Astrocyte (in vitro differentiated cells and primary cell): ENCODE measurements at regions not wholly inside any gene's neighbourhood (a gene's known extent, or its start where the extent isn't known, plus 50 kb on each side); places are given as distances from the start of the nearest gene placed in this dataset.

Experiments used
- DNase-seq: peaks from one replicate; pipeline ENCODE4 v3.0.0-alpha.2; 2010; ENCODE audit warnings: low read depth
- FAIRE-seq: peaks from 2 replicates; lab custom pipeline; 2011; peaks lifted over from hg19 to GRCh38; lab: Jason Lieb, UNC
- H2AFZ ChIP-seq: 2 replicates; pipeline ENCODE4 v1.6.0; 2012; ENCODE audit warnings: low read depth, low read length, inconsistent platforms
- H3K27ac ChIP-seq: 2 replicates; pipeline ENCODE4 v1.5.1; 2011; ENCODE audit warnings: low read depth, low read length, inconsistent platforms
- H3K27me3 ChIP-seq: 2 replicates; pipeline ENCODE4 v1.6.0; 2011; ENCODE audit warnings: low read length, inconsistent platforms; ENCODE audit not compliant: insufficient read depth
- H3K36me3 ChIP-seq: 2 replicates; pipeline ENCODE4 v1.5.1; 2011; ENCODE audit warnings: low read length, inconsistent platforms; ENCODE audit not compliant: insufficient read depth
- H3K4me1 ChIP-seq: 2 replicates; pipeline ENCODE4 v1.5.1; 2011; ENCODE audit warnings: low read length, inconsistent platforms; ENCODE audit not compliant: insufficient read depth
- H3K4me2 ChIP-seq: 2 replicates; pipeline ENCODE4 v1.6.0; 2012; ENCODE audit warnings: low read length, inconsistent platforms
- H3K4me3 ChIP-seq: 2 replicates; pipeline ENCODE4 v1.5.1; 2011; ENCODE audit warnings: low read depth, mild to moderate bottlenecking, low read length, inconsistent platforms; ENCODE audit not compliant: insufficient read depth
- H3K79me2 ChIP-seq: 2 replicates; pipeline ENCODE4 v1.6.0; 2012; ENCODE audit warnings: mild to moderate bottlenecking, low read length, inconsistent platforms; ENCODE audit not compliant: insufficient read depth
- H3K9ac ChIP-seq: 2 replicates; pipeline ENCODE4 v1.6.0; 2012; ENCODE audit warnings: mild to moderate bottlenecking, low read length, inconsistent platforms
- H3K9me3 ChIP-seq: 2 replicates; pipeline ENCODE4 v1.5.1; 2012; ENCODE audit warnings: low read depth, mild to moderate bottlenecking, low read length, inconsistent platforms; ENCODE audit not compliant: insufficient read depth
- H4K20me1 ChIP-seq: 2 replicates; pipeline ENCODE4 v1.6.0; 2012; ENCODE audit warnings: low read length, inconsistent platforms; ENCODE audit not compliant: insufficient read depth
- H3K27ac Mint-ChIP-seq: one replicate; pipeline ENCODE4 v1.8.0; 2021; ENCODE audit warnings: mild to moderate bottlenecking, mixed read lengths; ENCODE audit not compliant: unreplicated experiment
- H3K27me3 Mint-ChIP-seq: one replicate; pipeline ENCODE4 v1.8.0; 2021; ENCODE audit warnings: low read depth, mixed read lengths; ENCODE audit not compliant: unreplicated experiment
- H3K36me3 Mint-ChIP-seq: one replicate; pipeline ENCODE4 v1.8.0; 2021; ENCODE audit warnings: low read depth, mixed read lengths; ENCODE audit not compliant: unreplicated experiment
- H3K4me1 Mint-ChIP-seq: one replicate; pipeline ENCODE4 v1.8.0; 2021; ENCODE audit warnings: low read depth, mixed read lengths; ENCODE audit not compliant: unreplicated experiment
- H3K4me3 Mint-ChIP-seq: one replicate; pipeline ENCODE4 v1.8.0; 2021; ENCODE audit warnings: mild to moderate bottlenecking, moderate library complexity, mixed read lengths; ENCODE audit not compliant: unreplicated experiment
- H3K9me3 Mint-ChIP-seq: one replicate; pipeline ENCODE4 v1.8.0; 2021; ENCODE audit warnings: mild to moderate bottlenecking, mixed read lengths; ENCODE audit not compliant: unreplicated experiment
- CTCF ChIP-seq: IDR thresholded peaks from 2 replicates; pipeline ENCODE4 v1.5.1; 2011; ENCODE audit warnings: low read depth, mild to moderate bottlenecking, inconsistent platforms, low read length, moderate library complexity; ENCODE audit not compliant: insufficient read depth
- EZH2 ChIP-seq: IDR thresholded peaks from 2 replicates; pipeline ENCODE4 v1.6.1; 2012; ENCODE audit warnings: mild to moderate bottlenecking, low read length, inconsistent platforms; ENCODE audit not compliant: insufficient read depth

DNA sequence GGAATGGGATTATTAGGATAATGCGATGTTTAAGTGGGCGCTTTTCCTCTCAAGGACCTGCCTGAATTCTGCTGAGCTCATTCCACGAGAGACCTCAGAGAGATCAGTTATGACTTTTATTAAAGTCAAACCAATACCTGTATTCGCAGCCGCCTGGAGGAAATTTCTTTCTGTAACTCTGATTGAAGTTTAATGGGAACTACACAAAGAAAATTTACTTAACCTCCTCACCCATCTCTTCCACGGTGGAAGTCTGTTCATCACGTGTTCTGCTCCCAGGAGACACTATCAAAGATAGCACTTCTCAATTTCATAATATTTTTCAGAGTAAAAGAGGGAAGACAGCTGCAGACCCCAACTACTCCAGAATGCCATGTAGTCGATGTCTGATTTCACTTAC is 334.7 kb upstream of the POU3F1 start:
- no peak overlapping the region for H2AFZ ChIP-seq
- FAIRE-seq (no peak), DNase-seq (no peak)
- Mint-ChIP-seq H3K27ac (no peak overlapping the region), H3K4me3 (no peak overlapping the region), H3K9me3 (peaks cover 2% of the 10 kb centered on the region), H3K4me1 (no peaks in the 10 kb centered on the region), H3K36me3 (no peaks in the 10 kb centered on the region), H3K27me3 (peaks cover 6% of the 10 kb centered on the region)
- no peaks in the 10 kb centered on the region for H4K20me1 ChIP-seq
- H3K4me3 ChIP-seq, result no peak overlapping the region
- no peaks in the 10 kb centered on the region for H3K9me3 ChIP-seq
- H3K79me2 ChIP-seq, result no peaks in the 10 kb centered on the region
- H3K9ac ChIP-seq, result no peak overlapping the region
- TF ChIP-seq CTCF (no peak), EZH2 (no peak)
- H3K4me1 ChIP-seq, result no peaks in the 10 kb centered on the region
- no peaks in the 10 kb centered on the region for H3K27me3 ChIP-seq
- H3K36me3 ChIP-seq, result no peaks in the 10 kb centered on the region
- no peak overlapping the region for H3K27ac ChIP-seq
- H3K4me2 ChIP-seq, result no peak overlapping the region

GRCh38 chr1:38376577-38376976 is 330.0 kb upstream of the POU3F1 start:
- Histone ChIP-seq H3K27me3 (no peaks in the 10 kb centered on the region), H3K36me3 (no peaks in the 10 kb centered on the region), H3K9ac (no peak overlapping the region), H3K4me3 (no peak overlapping the region), H3K27ac (no peak overlapping the region), H3K4me1 (no peaks in the 10 kb centered on the region), H4K20me1 (no peaks in the 10 kb centered on the region), H3K4me2 (no peak overlapping the region), H3K9me3 (peaks cover 6% of the 10 kb centered on the region), H2AFZ (no peak overlapping the region), H3K79me2 (no peaks in the 10 kb centered on the region)
- DNase-seq (peak; percentile 1), FAIRE-seq (no peak)
- no peaks in the 10 kb centered on the region for H3K4me1 Mint-ChIP-seq
- H3K36me3 Mint-ChIP-seq, result no peaks in the 10 kb centered on the region
- peaks cover 18% of the 10 kb centered on the region for H3K9me3 Mint-ChIP-seq
- no peak for TF ChIP-seq EZH2
- TF ChIP-seq CTCF, result no peak
- H3K4me3 Mint-ChIP-seq, result no peak overlapping the region
- H3K27me3 Mint-ChIP-seq, result peaks cover 8% of the 10 kb centered on the region
- H3K27ac Mint-ChIP-seq, result no peak overlapping the region

- no peaks in the 10 kb centered on the region for H3K4me1 Mint-ChIP-seq
- Histone ChIP-seq H3K9me3 (peaks cover 6% of the 10 kb centered on the region), H3K4me3 (no peak overlapping the region), H3K4me2 (no peak overlapping the region), H2AFZ (no peak overlapping the region), H3K36me3 (no peaks in the 10 kb centered on the region), H3K4me1 (no peaks in the 10 kb centered on the region), H3K27ac (no peak overlapping the region), H4K20me1 (no peaks in the 10 kb centered on the region), H3K27me3 (peaks cover 2% of the 10 kb centered on the region), H3K79me2 (no peaks in the 10 kb centered on the region), H3K9ac (no peak overlapping the region)
- H3K9me3 Mint-ChIP-seq, result peaks cover 18% of the 10 kb centered on the region
- FAIRE-seq (no peak), DNase-seq (no peak)
- H3K27ac Mint-ChIP-seq, result peak overlapping the region; percentile 43
- peaks cover 13% of the 10 kb centered on the region for H3K27me3 Mint-ChIP-seq
- TF ChIP-seq CTCF, result no peak
- TF ChIP-seq EZH2, result no peak
- no peak overlapping the region for H3K4me3 Mint-ChIP-seq
- no peaks in the 10 kb centered on the region for H3K36me3 Mint-ChIP-seq
Measured at GRCh38 chr1:38375035-38375434, 328.4 kb upstream of the POU3F1 start.
